ENCODE measurements at regions not wholly inside any gene's neighbourhood (a gene's known extent, or its start where the extent isn't known, plus 50 kb on each side); places are given as distances from the start of the nearest gene placed in this dataset.

- Histone ChIP-seq H3K27ac (no peak overlapping the region), H3K4me3 (no peak overlapping the region)
- DNase-seq (ENCODE audit: low spot score): no peak
- TF ChIP-seq CTCF (IDR thresholded peaks at IDR 0.05): no peak
These were observed 185.5 kb upstream of the FAR2 start for GRCh38 chr12:28963554-28963953.

- no peak for TF ChIP-seq CTCF (IDR thresholded peaks at IDR 0.05)
- H3K27ac ChIP-seq: no peak overlapping the region
- no peak for DNase-seq (ENCODE audit: low spot score)
- H3K4me3 ChIP-seq: no peak overlapping the region
These were observed 182.9 kb upstream of the FAR2 start for GRCh38 chr12:28966046-28966780.

- no peak overlapping the region for H3K27ac ChIP-seq
- H3K4me3 ChIP-seq: no peak overlapping the region
- TF ChIP-seq CTCF (IDR thresholded peaks at IDR 0.05): no peak
- DNase-seq (ENCODE audit: low spot score): no peak
These were observed 181.7 kb upstream of the FAR2 start for GRCh38 chr12:28967426-28967825.

DNA sequence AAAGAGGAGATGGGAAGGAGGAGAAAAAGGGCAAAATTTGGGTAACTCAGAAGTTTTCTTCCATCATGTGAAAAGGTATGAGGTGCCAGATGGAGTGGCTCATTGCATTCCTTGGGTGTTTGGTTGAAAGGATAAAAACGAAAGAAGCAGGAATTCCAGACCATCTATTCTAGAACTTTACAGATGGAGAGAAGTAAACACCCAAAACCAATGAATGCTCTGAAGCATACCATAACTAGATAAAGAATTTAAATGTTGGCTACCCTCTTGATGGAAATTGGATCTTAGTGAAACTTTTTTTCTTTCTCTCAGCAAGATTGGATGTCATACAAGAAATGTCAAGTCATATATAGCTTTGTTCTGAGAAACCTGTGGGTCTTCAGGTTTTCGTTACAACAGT lies 175.6 kb upstream of the FAR2 start:
- DNase-seq (ENCODE audit: low spot score): no peak
- Histone ChIP-seq H3K27ac (no peak overlapping the region), H3K4me3 (no peak overlapping the region)
- no peak for TF ChIP-seq CTCF (IDR thresholded peaks at IDR 0.05)

GRCh38 chr12:28974166-28974565 lies 174.9 kb upstream of the FAR2 start:
- H3K27ac ChIP-seq: no peak overlapping the region
- no peak overlapping the region for H3K4me3 ChIP-seq
- DNase-seq (ENCODE audit: low spot score): no peak
- no peak for TF ChIP-seq CTCF (IDR thresholded peaks at IDR 0.05)

GRCh38 chr12:28974883-28975282 lies 174.2 kb upstream of the FAR2 start:
- no peak overlapping the region for H3K4me3 ChIP-seq
- H3K27ac ChIP-seq: no peak overlapping the region
- no peak for TF ChIP-seq CTCF (IDR thresholded peaks at IDR 0.05)
- DNase-seq (ENCODE audit: low spot score): no peak

- no peak for DNase-seq (ENCODE audit: low spot score)
- Histone ChIP-seq H3K27ac (no peak overlapping the region), H3K4me3 (no peak overlapping the region)
- no peak for TF ChIP-seq CTCF (IDR thresholded peaks at IDR 0.05)
These were observed 173.3 kb upstream of the FAR2 start for GRCh38 chr12:28975564-28976340.
